Stimulated activated CD4-positive, alpha-beta T cell treated with anti-CD3 and anti-CD28 coated beads, Interleukin-15, amount 100 ng/mL, for 24 hours (primary cell): ENCODE measurements at regions not wholly inside any gene's neighbourhood (a gene's known extent, or its start where the extent isn't known, plus 50 kb on each side); places are given as distances from the start of the nearest gene placed in this dataset.

Experiments used
- DNase-seq: peaks from one replicate; pipeline ENCODE4 v3.0.0-alpha.2; 2020

DNA sequence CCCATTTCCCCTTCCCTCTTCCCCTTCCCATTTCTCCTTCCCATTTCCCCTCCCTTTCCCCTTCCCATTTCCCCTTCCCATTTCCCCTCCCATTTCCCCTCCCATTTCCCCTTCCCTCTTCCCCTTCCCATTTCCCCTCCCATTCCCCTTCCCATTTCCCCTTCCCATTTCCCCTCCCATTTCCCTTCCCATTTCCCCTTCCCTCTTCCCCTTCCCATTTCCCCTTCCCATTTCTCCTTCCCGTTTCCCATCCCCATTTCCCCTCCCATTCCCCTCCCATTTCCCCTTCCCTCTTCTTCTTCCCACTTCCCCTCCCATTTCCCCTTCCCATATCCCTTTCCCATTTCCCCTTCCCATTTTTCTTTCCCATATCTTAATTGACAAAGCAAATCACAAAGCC lies 109.0 kb downstream of the OLFM1 start:
- DNase-seq, result no peak

- no peak for DNase-seq
Observed at GRCh38 chr9:135198144-135198543, 110.7 kb downstream of the OLFM1 start.

GRCh38 chr9:135198586-135199285 lies 111.3 kb downstream of the OLFM1 start:
- DNase-seq, result no peak

DNA sequence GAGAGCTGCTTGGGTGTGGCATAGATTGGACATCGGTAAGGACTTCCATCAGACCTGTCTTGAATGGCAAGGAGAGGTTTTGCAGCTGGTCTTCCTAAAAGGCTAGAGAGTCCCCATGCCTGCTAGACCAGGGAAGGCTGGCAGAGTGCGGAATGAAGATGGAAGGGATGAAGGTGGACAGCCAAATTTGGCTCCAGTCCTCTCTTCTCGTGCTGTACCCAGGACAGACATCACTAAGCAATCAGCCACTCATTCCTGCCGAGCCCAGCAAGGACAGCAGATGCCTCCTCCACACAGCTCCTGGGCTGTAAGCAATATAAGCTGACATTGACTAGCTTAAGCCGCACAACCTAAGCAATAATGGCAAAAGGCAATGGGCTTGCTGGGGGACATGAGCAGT lies 112.0 kb downstream of the OLFM1 start:
- DNase-seq, result no peak

GRCh38 chr9:135201711-135202110 lies 114.2 kb downstream of the OLFM1 start:
- DNase-seq, result no peak

DNA sequence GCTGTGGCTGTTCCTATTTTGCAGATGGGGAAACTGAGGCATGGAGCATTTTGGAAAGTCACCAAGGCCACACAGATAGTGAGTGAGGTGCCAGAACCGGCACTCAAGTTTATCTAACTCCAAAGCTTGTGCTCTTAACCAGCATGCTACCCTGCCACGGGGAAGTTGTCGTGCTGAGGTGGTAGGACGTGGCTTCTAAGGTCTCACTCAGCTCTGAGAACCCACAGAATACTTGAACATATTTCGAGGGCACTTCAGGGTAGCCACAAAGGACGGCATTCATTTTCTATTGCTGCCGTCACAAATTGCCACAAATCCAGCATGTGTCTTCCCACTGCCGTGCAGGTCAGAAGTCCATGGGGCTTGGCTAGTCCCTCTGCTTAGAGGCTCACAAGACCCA lies 116.7 kb downstream of the OLFM1 start:
- DNase-seq, result no peak

DNA sequence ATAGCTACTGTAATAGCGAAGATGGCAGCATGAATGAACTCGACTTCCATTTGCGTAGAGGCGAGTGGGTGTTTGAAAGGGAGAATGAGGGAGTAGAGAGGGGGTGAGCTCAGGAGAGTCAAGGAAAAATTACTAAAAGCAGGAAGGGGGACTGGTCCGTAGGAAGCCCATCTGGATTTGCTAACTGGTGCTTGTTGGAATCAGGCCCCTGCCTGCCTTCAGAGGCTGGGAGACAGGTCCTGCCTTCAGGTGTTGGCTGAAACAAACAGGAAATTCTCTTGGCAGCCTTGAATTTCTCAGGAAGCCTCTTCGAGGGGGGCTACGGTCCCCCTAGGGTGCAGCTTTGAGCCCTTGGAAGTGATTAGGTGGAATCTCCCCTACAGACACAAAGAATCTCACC lies 121.7 kb downstream of the OLFM1 start:
- DNase-seq, result no peak

DNA sequence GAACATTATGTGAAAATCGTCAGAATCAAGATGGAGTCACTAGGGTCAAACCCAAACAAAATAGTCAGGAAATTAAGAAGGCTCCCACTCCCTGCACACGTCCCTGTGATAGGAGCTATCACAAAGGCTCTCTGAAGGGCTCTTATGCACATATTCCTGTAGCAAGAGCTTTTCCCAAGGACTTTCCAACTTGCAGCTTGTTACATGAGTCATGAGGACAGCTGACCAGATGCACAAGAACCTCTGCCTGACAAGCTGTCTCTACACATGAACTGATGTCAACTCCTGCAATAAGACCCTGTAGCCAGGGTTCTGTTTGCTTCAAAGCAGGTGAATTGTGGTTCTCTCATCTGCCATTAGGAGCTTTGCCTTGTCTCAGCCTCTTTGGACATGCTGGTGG lies 122.4 kb downstream of the OLFM1 start:
- DNase-seq, result no peak

DNA sequence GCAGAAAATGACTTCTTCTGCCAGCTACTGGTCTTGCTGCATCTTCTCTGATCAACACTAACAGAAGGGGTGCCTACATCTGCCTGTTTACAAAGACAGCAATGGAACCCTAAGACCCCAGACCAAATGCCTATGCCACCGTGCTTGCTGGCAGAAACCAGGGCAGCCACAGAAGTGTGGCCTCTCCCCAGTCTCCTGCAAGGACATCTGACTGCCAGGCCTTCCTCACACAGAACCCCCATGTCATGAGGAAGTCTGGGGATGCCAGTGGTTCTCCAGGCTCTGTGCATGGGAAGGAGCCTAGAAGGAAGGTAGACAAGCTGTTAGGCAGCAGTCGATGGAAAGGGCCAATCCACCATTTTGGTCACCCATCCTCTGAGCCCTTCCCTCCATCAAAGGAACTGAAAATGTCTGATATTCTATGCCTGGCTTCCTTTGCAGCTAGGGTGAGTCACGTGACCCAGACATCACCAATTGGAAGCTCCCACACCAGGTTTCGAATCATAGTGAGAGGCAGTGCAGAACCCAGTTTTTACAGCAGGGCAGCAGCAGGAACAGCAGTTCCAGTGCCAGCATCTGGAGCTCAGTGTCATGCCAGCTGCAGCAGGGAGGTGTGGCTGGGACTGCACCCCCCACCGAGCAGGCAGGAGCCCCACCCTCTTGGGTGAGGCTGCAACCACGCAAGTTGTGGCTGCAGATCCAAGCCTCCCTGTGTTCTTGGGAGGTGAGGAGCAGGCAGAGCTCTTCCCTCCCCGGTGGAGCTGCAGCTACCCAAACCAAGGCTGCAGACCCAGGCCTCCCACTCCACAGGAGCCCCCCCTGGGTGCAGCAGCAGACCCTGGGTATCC lies 123.4 kb downstream of the OLFM1 start:
- DNase-seq, result no peak

DNA sequence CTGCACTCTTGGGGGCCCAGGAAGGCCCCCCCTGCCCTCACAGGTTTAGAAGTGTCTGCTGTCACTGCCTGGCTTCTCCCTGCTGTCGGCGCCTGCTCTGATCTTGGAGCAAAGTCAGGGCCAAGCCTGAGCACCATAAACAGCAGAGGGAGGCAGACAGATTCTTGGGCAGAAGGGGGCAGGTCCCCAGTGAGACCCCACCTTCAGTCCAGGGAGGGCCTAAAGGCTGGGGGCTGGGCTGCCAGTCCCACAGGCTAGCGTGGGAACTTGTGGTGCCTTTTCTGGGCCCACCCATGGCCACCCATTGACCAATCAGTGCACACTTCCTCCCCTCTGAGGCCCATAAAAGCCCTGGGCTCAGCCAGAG lies 124.0 kb downstream of the OLFM1 start:
- no peak for DNase-seq

- no peak for DNase-seq
Observed at GRCh38 chr9:135212961-135213360, 125.5 kb downstream of the OLFM1 start.

- no peak for DNase-seq
Observed at GRCh38 chr9:135213566-135213965, 126.1 kb downstream of the OLFM1 start.

- no peak for DNase-seq
Observed at GRCh38 chr9:135214054-135214640, 126.7 kb downstream of the OLFM1 start.

GRCh38 chr9:135214706-135215105 lies 127.2 kb downstream of the OLFM1 start:
- DNase-seq, result no peak

GRCh38 chr9:135215571-135216161 lies 128.2 kb downstream of the OLFM1 start:
- DNase-seq, result no peak

DNA sequence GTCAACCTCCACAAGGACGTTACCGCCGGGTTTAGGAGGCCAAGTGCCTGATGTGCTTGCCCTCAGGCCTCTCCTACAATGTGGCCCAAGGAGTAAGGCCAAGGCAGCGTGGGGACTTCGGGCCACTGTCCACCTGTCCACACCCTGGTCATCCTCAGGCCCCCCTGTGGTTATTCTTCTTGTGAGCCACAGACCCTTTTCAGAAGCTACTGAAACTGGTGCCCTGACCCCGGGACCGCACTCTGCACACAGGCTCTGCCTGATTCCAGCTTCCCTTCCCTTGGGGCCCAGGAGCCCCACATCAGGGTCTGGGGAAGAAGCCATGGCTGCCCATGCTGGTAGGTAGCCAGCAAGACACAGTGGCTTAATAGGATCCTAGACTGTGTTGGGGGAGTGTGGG lies 128.8 kb downstream of the OLFM1 start:
- DNase-seq, result no peak

GRCh38 chr9:135216791-135217441 lies 129.4 kb downstream of the OLFM1 start:
- no peak for DNase-seq

DNA sequence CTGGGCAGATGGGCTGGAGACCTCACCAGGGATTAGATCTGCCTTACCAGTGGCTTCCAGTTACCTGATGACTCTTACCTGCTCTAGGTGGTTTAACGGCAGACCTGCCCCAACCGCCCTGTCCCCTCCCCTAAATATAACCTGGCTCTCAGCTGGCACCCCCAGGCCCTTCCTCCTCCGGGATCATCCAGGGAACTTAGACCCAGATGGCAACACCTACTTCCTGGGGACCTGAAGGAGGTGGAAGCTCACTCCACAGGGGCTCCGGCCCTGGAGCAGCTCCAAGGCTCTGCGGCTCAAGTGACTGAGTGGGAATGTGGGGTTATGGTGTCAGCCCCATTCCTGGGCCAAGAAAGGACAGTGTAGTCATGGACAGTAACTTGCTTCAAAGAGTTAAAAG lies 130.4 kb downstream of the OLFM1 start:
- no peak for DNase-seq

DNA sequence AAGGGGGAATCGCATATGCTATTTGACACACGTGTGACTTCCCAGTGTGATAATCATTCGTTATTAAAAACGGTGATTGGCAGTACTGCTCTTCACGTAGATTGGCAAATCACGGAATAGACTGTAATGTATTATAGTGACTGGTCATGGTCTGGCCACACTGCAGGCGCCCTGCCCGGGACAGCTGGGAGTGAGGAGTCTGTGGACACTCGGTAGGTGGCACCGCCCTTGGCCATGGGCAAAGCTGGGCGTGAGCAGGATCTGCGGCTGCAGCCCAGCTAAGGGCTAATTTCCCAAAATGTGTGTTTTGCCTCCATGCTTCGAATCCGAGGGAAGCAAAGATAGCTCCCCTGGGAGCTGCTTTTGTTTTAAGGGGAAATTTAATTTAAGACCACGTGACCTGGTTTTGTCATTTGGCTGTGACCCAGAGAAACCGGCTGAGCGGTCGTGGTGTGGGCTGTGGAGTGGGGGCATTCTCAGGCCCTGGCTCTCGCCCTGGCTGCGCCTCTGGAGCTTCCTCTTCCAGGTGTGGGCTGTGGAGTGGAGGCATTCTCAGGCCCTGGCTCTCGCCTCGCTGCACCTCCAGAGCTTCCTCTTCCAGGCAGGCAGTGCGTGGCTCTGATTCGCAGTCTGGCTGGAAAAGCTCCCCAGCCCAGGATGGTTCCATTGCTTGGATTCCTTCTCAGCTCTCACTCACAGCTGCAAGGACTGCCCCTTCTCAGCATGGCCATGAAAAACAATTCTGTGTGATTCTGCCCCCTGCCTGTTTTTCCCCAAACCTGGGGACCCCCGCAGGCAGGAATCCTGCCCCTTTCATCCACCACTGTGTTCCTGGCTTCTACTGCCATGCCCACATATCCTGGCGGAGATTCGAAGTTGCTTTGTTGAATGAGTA lies 131.1 kb downstream of the OLFM1 start:
- no peak for DNase-seq

DNA sequence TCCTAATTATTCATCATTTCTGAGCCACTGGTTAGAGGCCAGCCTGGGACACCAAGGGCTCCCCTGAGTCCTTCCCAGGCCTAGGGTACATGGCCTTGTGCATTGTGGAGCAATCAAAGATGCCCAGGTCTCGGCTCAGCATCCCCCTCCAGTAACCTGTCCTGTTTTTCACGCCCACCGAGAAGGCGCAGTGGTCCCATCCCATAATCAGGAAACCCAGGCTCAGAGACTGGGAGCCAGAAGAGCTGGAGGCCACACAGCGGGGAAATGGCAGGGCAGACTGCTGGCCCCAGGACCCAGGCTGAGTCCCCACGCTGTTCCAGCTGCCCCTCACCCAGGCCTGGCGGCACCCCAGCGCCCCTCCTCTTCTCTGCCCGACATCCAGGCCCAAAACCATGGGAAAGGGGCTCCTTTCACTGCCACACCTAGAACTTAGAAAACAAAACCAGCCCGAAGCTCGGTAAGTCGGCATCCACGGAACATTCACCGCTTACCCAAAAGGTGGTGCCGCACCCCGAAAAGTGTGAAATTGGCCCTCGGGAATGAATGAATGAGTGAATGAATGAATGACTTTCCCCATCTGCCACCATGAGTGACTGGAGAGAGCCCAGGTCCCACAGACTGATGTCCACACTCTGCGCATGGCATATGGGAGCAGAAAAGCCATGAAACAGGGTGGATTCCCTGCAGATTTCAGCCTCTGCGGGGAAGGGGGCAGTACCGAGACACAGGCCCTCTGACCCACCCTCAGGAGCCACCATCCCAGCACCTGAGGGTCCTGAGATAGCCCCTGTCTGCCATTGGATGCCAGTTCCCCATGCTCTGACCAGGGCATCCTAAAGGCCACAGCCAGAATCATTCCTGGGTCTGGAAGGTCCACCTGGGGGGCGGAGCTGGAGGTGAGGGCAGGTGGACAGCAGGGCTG lies 132.5 kb downstream of the OLFM1 start:
- DNase-seq, result no peak
